Mesodermal cell (in vitro differentiated cells): ENCODE measurements at regions not wholly inside any gene's neighbourhood (a gene's known extent, or its start where the extent isn't known, plus 50 kb on each side); places are given as distances from the start of the nearest gene placed in this dataset.

ENCODE experiments used
- H3K27ac ChIP-seq: 2 replicates; pipeline ENCODE4 v1.7.0; 2013; ENCODE audit warnings: mild to moderate bottlenecking, low read depth, low read length, moderate library complexity; ENCODE audit not compliant: severe bottlenecking
- H3K36me3 ChIP-seq: 2 replicates; pipeline ENCODE4 v1.7.1; 2013; ENCODE audit warnings: mild to moderate bottlenecking, low read length, moderate library complexity; ENCODE audit not compliant: control insufficient read depth, insufficient read depth
- H3K4me1 ChIP-seq: one replicate; pipeline ENCODE4 v1.7.1; 2013; ENCODE audit warnings: mild to moderate bottlenecking, low read length; ENCODE audit not compliant: insufficient read depth, control insufficient read depth, poor library complexity, severe bottlenecking
- H3K4me3 ChIP-seq: 2 replicates; pipeline ENCODE4 v1.7.0; 2013; ENCODE audit warnings: low read length, control low read depth, mild to moderate bottlenecking; ENCODE audit not compliant: insufficient read depth, poor library complexity, severe bottlenecking; ENCODE audit errors: extremely low read depth
- H3K9me3 ChIP-seq: 2 replicates; pipeline ENCODE4 v1.7.1; 2013; ENCODE audit warnings: mild to moderate bottlenecking, low read length, moderate library complexity; ENCODE audit not compliant: control insufficient read depth
- WGBS, 2 experiments: methylation state at CpG; one replicate each; pipeline ENCODE4 v1.1.5; 2013; ENCODE audit warnings: missing lambda C conversion rate in 2 of 2; ENCODE audit not compliant: insufficient coverage in 2 of 2; 5-methylcytosine and 5-hydroxymethylcytosine counted together

DNA sequence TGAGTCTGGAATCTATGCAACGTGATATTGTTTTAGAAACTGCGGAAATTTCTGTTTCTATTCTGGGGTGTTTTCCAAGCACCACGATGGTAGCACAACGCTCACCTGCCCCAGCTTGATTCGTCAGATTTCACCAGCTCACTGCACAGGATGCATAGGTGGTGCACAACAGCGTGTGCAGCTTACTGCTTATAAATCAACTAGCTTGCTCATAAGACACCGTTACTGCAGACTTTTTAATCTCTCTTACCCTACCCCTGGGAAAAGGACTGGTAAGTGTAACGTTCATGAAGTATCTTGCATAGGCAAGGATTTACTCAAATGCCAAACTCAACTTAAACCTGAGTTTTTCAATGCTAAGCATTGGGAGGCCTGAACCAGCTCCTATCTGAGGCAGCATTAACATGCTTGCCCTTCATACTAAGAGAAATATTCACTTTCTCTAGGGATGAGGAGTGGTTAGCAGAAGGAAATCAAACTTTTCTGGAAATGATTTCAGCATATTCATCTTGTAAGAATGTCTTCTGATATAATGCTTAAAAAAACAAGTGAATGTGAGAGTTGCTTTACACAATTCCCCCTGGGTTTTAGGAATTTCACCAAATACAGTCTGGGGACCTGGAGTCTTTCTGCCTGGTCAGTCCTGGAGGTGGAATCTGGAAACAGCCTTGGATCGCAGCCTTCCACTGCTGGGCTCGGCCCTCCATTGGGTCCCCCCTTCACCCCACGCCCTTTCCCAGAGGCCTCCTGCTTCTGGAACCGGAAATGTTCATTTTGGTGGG, 100.6 kb downstream of the DACT2 start:
- H3K27ac ChIP-seq = no peak overlapping the region
- H3K36me3 ChIP-seq = no peaks in the 10 kb centered on the region
- 84 to 89% methylated on average over 10 to 12 of the region's 12 CpGs for WGBS, 2 experiments
- no peak overlapping the region for H3K4me3 ChIP-seq
- H3K4me1 ChIP-seq = no peaks in the 10 kb centered on the region
- no peaks in the 10 kb centered on the region for H3K9me3 ChIP-seq

GRCh38 chr6:168217880-168218537, 101.6 kb downstream of the DACT2 start:
- Histone ChIP-seq H3K4me3 (no peak overlapping the region), H3K27ac (no peak overlapping the region), H3K36me3 (no peaks in the 10 kb centered on the region), H3K9me3 (no peaks in the 10 kb centered on the region), H3K4me1 (no peaks in the 10 kb centered on the region)
- WGBS, 2 experiments = 79 to 86% methylated on average over 2 of the region's 9 CpGs

- Histone ChIP-seq H3K4me1 (no peaks in the 10 kb centered on the region), H3K27ac (no peak overlapping the region), H3K36me3 (no peaks in the 10 kb centered on the region), H3K4me3 (no peak overlapping the region), H3K9me3 (no peaks in the 10 kb centered on the region)
- 93 to 94% methylated on average over 7 to 16 of the region's 24 CpGs for WGBS, 2 experiments
Measured at GRCh38 chr6:168217216-168217879, 102.2 kb downstream of the DACT2 start.

GRCh38 chr6:168216751-168217191, 102.8 kb downstream of the DACT2 start:
- Histone ChIP-seq H3K9me3 (no peaks in the 10 kb centered on the region), H3K4me3 (no peak overlapping the region), H3K36me3 (no peaks in the 10 kb centered on the region), H3K4me1 (no peaks in the 10 kb centered on the region), H3K27ac (no peak overlapping the region)
- 76 to 88% methylated on average over 9 to 11 of the region's 16 CpGs for WGBS, 2 experiments

DNA sequence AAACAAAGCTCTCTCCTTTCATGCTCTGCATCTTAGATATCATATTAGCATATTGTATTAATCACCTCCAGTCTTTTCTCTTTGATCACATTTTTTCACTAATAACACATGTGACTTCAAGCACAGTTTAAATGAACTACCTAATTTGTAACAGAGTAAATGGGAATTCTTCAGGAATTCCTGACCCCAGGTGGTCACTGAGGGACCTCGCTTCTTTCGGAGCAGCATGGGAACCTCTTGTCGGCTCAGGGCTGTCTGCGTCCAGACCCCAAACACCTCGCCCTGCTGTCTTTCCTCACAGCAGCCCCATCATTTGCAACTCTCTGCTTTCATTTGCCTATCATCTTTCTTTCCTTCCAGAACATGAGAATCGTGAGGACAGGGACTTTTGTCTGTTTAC, 103.5 kb downstream of the DACT2 start:
- Histone ChIP-seq H3K4me1 (no peaks in the 10 kb centered on the region), H3K27ac (no peak overlapping the region), H3K9me3 (no peaks in the 10 kb centered on the region), H3K4me3 (no peak overlapping the region), H3K36me3 (no peaks in the 10 kb centered on the region)
- 10 to 33% methylated on average over 5 of the region's 6 CpGs for WGBS, 2 experiments

DNA sequence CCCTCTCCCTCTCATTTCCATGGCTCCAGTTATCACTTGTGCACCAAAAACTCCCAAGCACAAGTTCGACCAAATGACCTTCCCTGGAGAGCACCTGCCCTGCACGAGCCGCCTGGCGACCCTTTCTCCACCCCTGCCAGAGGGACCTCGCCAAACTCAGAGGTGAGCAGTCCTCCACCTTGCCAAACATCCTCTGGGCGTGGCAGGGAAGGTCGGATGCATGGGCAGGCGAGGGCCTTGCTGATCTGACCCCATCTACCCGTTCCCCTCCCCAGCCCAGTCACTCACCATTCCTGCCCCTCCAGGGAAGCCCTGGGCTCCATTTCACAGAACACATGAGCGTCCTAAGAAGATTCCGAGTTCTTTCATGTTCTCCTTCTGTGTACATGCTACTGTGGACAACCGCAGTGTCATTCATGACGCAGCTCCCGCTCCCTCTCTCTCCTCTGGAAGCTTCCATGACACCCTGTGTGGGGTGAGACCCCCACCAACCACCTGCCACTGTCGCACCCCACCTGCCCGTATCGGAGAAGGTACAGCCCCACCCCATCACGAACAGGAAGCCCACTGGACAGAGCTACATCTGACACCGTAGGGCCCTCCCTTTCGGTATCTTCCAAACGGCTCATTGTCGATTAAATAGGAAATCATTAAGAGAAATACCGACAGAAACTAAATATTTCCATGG, 104.3 kb downstream of the DACT2 start:
- Histone ChIP-seq H3K36me3 (no peaks in the 10 kb centered on the region), H3K4me1 (no peaks in the 10 kb centered on the region), H3K27ac (no peak overlapping the region), H3K4me3 (no peak overlapping the region), H3K9me3 (no peaks in the 10 kb centered on the region)
- 90 to 91% methylated on average over 22 to 23 of the region's 23 CpGs for WGBS, 2 experiments

- no peak overlapping the region for H3K4me3 ChIP-seq
- H3K36me3 ChIP-seq = no peaks in the 10 kb centered on the region
- no peak overlapping the region for H3K27ac ChIP-seq
- WGBS, 2 experiments = 85 to 94% methylated on average over 17 of the region's 17 CpGs
- no peaks in the 10 kb centered on the region for H3K4me1 ChIP-seq
- no peaks in the 10 kb centered on the region for H3K9me3 ChIP-seq
Measured at GRCh38 chr6:168214586-168215104, 104.9 kb downstream of the DACT2 start.

DNA sequence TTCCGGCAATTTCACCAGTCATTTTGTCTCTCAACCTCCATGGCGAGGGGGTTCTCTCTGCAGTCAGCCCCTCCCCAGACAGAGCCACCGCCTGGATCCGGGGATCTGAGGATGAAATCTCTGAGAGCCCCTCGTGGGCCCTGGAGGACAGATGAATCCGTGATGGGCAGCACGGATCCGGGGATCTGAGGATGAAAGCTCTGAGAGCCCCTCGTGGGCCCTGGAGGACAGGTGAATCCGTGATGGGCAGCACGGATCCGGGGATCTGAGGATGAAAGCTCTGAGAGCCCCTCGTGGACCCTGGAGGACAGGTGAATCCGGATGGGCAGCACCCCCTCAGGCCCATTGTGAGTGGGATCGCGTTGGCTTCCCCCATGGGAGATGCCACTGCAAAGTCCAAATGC, 106.5 kb downstream of the DACT2 start:
- Histone ChIP-seq H3K36me3 (no peaks in the 10 kb centered on the region), H3K4me3 (no peak overlapping the region), H3K4me1 (no peaks in the 10 kb centered on the region), H3K9me3 (no peaks in the 10 kb centered on the region), H3K27ac (no peak overlapping the region)
- WGBS, 2 experiments = 90 to 91% methylated on average over 13 to 16 of the region's 16 CpGs

DNA sequence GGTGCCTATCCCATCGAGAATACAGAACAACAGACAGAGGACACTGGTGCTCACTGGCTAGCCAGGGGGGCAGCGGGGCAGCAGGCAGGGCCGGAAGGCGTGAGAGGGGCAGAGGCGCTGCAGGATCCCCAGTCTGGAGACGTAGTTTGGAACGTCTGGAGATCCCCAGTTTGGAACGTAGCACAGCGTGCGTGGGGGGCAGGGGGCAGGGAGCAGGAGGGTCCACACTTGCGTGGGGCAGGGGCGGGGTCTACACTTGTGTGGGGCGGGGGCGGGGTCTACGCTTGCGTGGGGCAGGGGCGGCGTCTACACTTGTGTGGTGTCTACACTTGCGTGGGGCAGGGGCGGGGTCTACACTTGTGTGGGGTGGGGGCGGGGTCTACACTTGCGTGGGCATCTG, 107.2 kb downstream of the DACT2 start:
- Histone ChIP-seq H3K4me1 (no peaks in the 10 kb centered on the region), H3K36me3 (no peaks in the 10 kb centered on the region), H3K27ac (no peak overlapping the region), H3K4me3 (no peak overlapping the region), H3K9me3 (no peaks in the 10 kb centered on the region)
- 95 to 97% methylated on average over 8 to 16 of the region's 22 CpGs for WGBS, 2 experiments

DNA sequence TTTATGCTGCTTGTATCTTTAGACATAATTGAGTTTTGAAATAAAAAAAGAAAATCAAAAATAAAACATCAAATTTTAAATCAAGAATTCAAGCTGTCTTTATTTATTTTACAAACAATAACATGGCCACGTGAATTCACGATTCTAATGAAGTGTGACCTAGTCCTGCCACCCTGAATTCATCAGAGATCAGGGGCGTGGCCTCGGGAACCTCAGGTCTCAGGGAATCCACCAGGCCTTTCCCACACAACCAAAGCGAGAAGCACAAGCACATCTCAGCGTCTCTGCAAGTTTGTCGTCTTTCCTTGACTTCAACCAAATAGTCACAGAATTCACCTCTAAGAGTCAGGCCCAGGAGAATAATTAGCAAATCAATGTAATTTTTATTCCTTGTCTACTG, 107.9 kb downstream of the DACT2 start:
- H3K27ac ChIP-seq = no peak overlapping the region
- WGBS, 2 experiments = 92 to 96% methylated on average over 4 to 5 of the region's 7 CpGs

More for the DNA sequence above, 107.9 kb downstream of the DACT2 start:
- no peak overlapping the region for H3K4me3 ChIP-seq
- no peaks in the 10 kb centered on the region for H3K9me3 ChIP-seq
- H3K36me3 ChIP-seq = no peaks in the 10 kb centered on the region
- H3K4me1 ChIP-seq = no peaks in the 10 kb centered on the region
